OCI-LY7 (cell line): ENCODE measurements at regions not wholly inside any gene's neighbourhood (a gene's known extent, or its start where the extent isn't known, plus 50 kb on each side); places are given as distances from the start of the nearest gene placed in this dataset.

Experiments
- BruUV-seq: library from RNA; stranded (reverse); fragments of 400-500 nt; replicated peaks from 2 replicates; lab custom pipeline; 2021; lab: Mats Ljungman, UMichigan
- CTCF ChIA-PET: fragments of 300-600 bp; sonication (Branson Sonifier 250); formaldehyde crosslinking; loops from one replicate; lab custom pipeline; 2022; ENCODE audit warnings: antibody characterized with exemption; ENCODE audit not compliant: unreplicated experiment; lab: Charles Lee
- POLR2A ChIA-PET: fragments of 300-600 bp; sonication (Branson Sonifier 250); formaldehyde crosslinking; loops from one replicate; lab custom pipeline; 2022; ENCODE audit warnings: antibody characterized with exemption; lab: Charles Lee
- DNase-seq: peaks from one replicate; pipeline ENCODE4 v3.0.0-alpha.2; 2015; ENCODE audit warnings: low spot score
- H2AFZ ChIP-seq: fragments of 200-600 bp; sonication (generic), shearing (Covaris generic); 2 replicates; pipeline ENCODE4 v1.6.1; 2014; ENCODE audit warnings: mild to moderate bottlenecking, antibody characterized with exemption, low read length, moderate library complexity
- H3K27ac ChIP-seq: fragments of 200-600 bp; sonication (generic); 2 replicates; pipeline ENCODE4 v1.5.1; 2014; ENCODE audit warnings: mixed run types, low read depth, mild to moderate bottlenecking, moderate library complexity, low read length, inconsistent platforms; ENCODE audit not compliant: poor library complexity, severe bottlenecking
- H3K36me3 ChIP-seq: fragments of 200-600 bp; sonication (generic); 2 replicates; pipeline ENCODE4 v1.6.1; 2014; ENCODE audit warnings: mild to moderate bottlenecking, antibody characterized with exemption, low read length, moderate library complexity, mixed read lengths; ENCODE audit not compliant: insufficient read depth
- H3K4me1 ChIP-seq: fragments of 200-600 bp; sonication (generic); 2 replicates; pipeline ENCODE4 v1.5.1; 2014; ENCODE audit warnings: mild to moderate bottlenecking, low read length; ENCODE audit not compliant: insufficient read depth, poor library complexity, severe bottlenecking
- H3K4me2 ChIP-seq: fragments of 200-600 bp; sonication (generic); 2 replicates; pipeline ENCODE4 v1.6.1; 2014; ENCODE audit warnings: mild to moderate bottlenecking, low read length
- H3K4me3 ChIP-seq: fragments of 200-600 bp; sonication (generic); 2 replicates; pipeline ENCODE4 v1.5.1; 2014; ENCODE audit warnings: mild to moderate bottlenecking, low read depth, low read length; ENCODE audit not compliant: poor library complexity, severe bottlenecking
- H3K79me2 ChIP-seq: fragments of 200-600 bp; sonication (generic); 2 replicates; pipeline ENCODE4 v1.6.1; 2016; ENCODE audit warnings: low read depth, mild to moderate bottlenecking, low read length, moderate library complexity, mixed read lengths; ENCODE audit not compliant: insufficient read depth
- H3K9me2 ChIP-seq: fragments of 200-600 bp; sonication (generic); 2 replicates; pipeline ENCODE4 v1.6.1; 2016; ENCODE audit warnings: mild to moderate bottlenecking, low read length, mixed read lengths; ENCODE audit not compliant: insufficient read depth
- H3K9me3 ChIP-seq: fragments of 200-600 bp; sonication (generic); 2 replicates; pipeline ENCODE4 v1.6.1; 2014; ENCODE audit warnings: mild to moderate bottlenecking, mixed run types, low read length, mixed read lengths
- H4K20me1 ChIP-seq: fragments of 200-600 bp; sonication (generic); 2 replicates; pipeline ENCODE4 v1.6.1; 2014; ENCODE audit warnings: mild to moderate bottlenecking, antibody characterized with exemption, low read length, moderate library complexity, mixed read lengths; ENCODE audit not compliant: insufficient read depth
- EZH2phosphoT487 ChIP-seq: fragments of 200-600 bp; sonication (generic); IDR thresholded peaks from 2 replicates; pipeline ENCODE4 v1.6.1; 2018; ENCODE audit warnings: low read depth, borderline replicate concordance, mild to moderate bottlenecking, mixed run types, antibody characterized with exemption, low read length, moderate library complexity, mixed read lengths
- intact Hi-C: fragments of 100-400 bp; cut with micrococcal nuclease; formaldehyde crosslinking; loops from one replicate; pipeline ENCODE4 v1.10.0; 2022; ENCODE audit not compliant: unreplicated experiment
- TF ChIP-seq, protein P1 (sequence below): fragments of 200-600 bp; sonication (generic); conservative IDR thresholded peaks from 2 replicates; pipeline ENCODE4 v1.5.1; 2014; ENCODE audit warnings: mild to moderate bottlenecking, antibody characterized with exemption, low read length, moderate library complexity, mixed read lengths

- Histone ChIP-seq H3K4me2 (no peak overlapping the region), H3K9me2 (no peaks in the 10 kb centered on the region), H3K27ac (no peak overlapping the region), H4K20me1 (no peaks in the 10 kb centered on the region), H3K4me1 (no peaks in the 10 kb centered on the region), H3K36me3 (no peaks in the 10 kb centered on the region), H3K9me3 (no peaks in the 10 kb centered on the region), H2AFZ (no peak overlapping the region), H3K79me2 (no peaks in the 10 kb centered on the region), H3K4me3 (no peak overlapping the region)
- TF ChIP-seq, protein P1, sequence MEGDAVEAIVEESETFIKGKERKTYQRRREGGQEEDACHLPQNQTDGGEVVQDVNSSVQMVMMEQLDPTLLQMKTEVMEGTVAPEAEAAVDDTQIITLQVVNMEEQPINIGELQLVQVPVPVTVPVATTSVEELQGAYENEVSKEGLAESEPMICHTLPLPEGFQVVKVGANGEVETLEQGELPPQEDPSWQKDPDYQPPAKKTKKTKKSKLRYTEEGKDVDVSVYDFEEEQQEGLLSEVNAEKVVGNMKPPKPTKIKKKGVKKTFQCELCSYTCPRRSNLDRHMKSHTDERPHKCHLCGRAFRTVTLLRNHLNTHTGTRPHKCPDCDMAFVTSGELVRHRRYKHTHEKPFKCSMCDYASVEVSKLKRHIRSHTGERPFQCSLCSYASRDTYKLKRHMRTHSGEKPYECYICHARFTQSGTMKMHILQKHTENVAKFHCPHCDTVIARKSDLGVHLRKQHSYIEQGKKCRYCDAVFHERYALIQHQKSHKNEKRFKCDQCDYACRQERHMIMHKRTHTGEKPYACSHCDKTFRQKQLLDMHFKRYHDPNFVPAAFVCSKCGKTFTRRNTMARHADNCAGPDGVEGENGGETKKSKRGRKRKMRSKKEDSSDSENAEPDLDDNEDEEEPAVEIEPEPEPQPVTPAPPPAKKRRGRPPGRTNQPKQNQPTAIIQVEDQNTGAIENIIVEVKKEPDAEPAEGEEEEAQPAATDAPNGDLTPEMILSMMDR, result no peak
- no peak for TF ChIP-seq EZH2phosphoT487
- BruUV-seq, result no TSS peak
- no peak for DNase-seq
- ChIA-PET CTCF (no interaction called here), POLR2A (interaction anchor here (1.7 kb wide), 1 partner anchor 11 kb away, joined by 4 read pairs; no protein-coding TSS in a partner anchor)
- intact Hi-C loops, result no loop called here
Observed at GRCh38 chr13:102951808-102952207, 106.0 kb downstream of the ERCC5 start.

- H3K9me3 ChIP-seq, result no peaks in the 10 kb centered on the region
- no peak for DNase-seq
- ChIA-PET POLR2A (no interaction called here), CTCF (no interaction called here)
- BruUV-seq, result no TSS peak
- no peaks in the 10 kb centered on the region for H3K36me3 ChIP-seq
- no peaks in the 10 kb centered on the region for H3K79me2 ChIP-seq
- no peak overlapping the region for H2AFZ ChIP-seq
- no peak overlapping the region for H3K4me3 ChIP-seq
- intact Hi-C loops, result no loop called here
- H4K20me1 ChIP-seq, result no peaks in the 10 kb centered on the region
- H3K9me2 ChIP-seq, result no peaks in the 10 kb centered on the region
- H3K4me2 ChIP-seq, result no peak overlapping the region
- no peak overlapping the region for H3K27ac ChIP-seq
- no peak for TF ChIP-seq EZH2phosphoT487
- TF ChIP-seq, protein P1, result no peak
- H3K4me1 ChIP-seq, result no peaks in the 10 kb centered on the region
Observed at GRCh38 chr13:102947745-102948405, 102.0 kb downstream of the ERCC5 start.

DNA sequence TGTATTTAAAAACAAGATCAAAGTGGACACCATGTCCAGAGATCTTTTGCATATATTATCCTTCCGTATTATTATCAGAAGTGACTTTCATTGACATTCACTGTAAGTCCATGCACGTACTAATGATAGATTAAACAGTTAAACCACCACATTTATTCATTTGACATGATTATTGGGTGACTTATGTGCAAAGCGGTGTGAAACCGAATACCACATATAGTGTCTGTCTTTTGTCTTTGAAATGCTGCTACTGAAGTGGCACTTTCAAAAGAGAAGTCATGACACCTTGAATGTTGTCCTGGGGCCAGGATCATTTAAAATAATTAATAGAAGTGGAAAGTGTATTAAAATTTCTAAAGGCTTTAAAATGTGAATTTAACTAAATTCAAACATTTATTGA, 100.1 kb downstream of the ERCC5 start:
- CTCF ChIA-PET, result no interaction called here
- POLR2A ChIA-PET, result no interaction called here
- Histone ChIP-seq H3K4me2 (no peak overlapping the region), H3K4me1 (no peaks in the 10 kb centered on the region), H3K36me3 (no peaks in the 10 kb centered on the region; the same call in 1 of the 2 replicates), H3K27ac (no peak overlapping the region), H2AFZ (no peak overlapping the region), H3K79me2 (no peaks in the 10 kb centered on the region), H3K4me3 (no peak overlapping the region), H4K20me1 (no peaks in the 10 kb centered on the region), H3K9me2 (no peaks in the 10 kb centered on the region), H3K9me3 (peaks cover 8% of the 10 kb centered on the region; the same call in 1 of the 2 replicates)
- DNase-seq, result no peak
- TF ChIP-seq, protein P1, result no peak
- TF ChIP-seq EZH2phosphoT487, result no peak
- BruUV-seq, result no TSS peak
- intact Hi-C loops, result no loop called here
